GM18498 (cell line): ENCODE measurements at regions not wholly inside any gene's neighbourhood (a gene's known extent, or its start where the extent isn't known, plus 50 kb on each side); places are given as distances from the start of the nearest gene placed in this dataset.
A peak's percentile ranks its signal among the peaks of the same experiment; 100 is the strongest.
"Not testable (repeated sequence)": the region's sequence is repeated elsewhere in the genome, so short reads cannot be mapped to it uniquely, and the experiment has no call there.

Experiments
- ATAC-seq: cut with Tn5 transposase; IDR thresholded peaks from one replicate; pipeline ENCODE4 v1.9.1; 2021; ENCODE audit warnings: mild to moderate bottlenecking, moderate library complexity; ENCODE audit not compliant: unreplicated experiment

GRCh38 chr11:82536706-82537105 lies 197.0 kb downstream of the FAM181B start:
- no peak for ATAC-seq

- no peak for ATAC-seq
Observed at GRCh38 chr11:82533628-82534327, 199.9 kb downstream of the FAM181B start.

GRCh38 chr11:82529936-82530335 lies 203.7 kb downstream of the FAM181B start:
- no peak for ATAC-seq

GRCh38 chr11:82527081-82527584 lies 206.5 kb downstream of the FAM181B start:
- ATAC-seq: no peak

GRCh38 chr11:82523141-82523540 lies 210.5 kb downstream of the FAM181B start:
- ATAC-seq: no peak

GRCh38 chr11:82521427-82521826 lies 212.2 kb downstream of the FAM181B start:
- no peak for ATAC-seq

- ATAC-seq: no peak
Observed at GRCh38 chr11:82507288-82507687, 226.4 kb downstream of the FAM181B start.

GRCh38 chr11:82505379-82505778 lies 228.3 kb downstream of the FAM181B start:
- ATAC-seq: no peak

- not testable (repeated sequence) for ATAC-seq
Observed at GRCh38 chr11:82501174-82501573, 232.5 kb downstream of the FAM181B start.

- ATAC-seq: peak; percentile 83
Observed at GRCh38 chr11:82494988-82495432, 238.7 kb downstream of the FAM181B start.

GRCh38 chr11:82474876-82475275 lies 258.8 kb downstream of the FAM181B start:
- no peak for ATAC-seq

- no peak for ATAC-seq
Observed at GRCh38 chr11:82465481-82465880, 268.2 kb downstream of the FAM181B start.

GRCh38 chr11:82462608-82463242 lies 270.9 kb downstream of the FAM181B start:
- no peak for ATAC-seq

- ATAC-seq: no peak
Observed at GRCh38 chr11:82458761-82459160, 274.9 kb downstream of the FAM181B start.

GRCh38 chr11:82458147-82458546 lies 275.5 kb downstream of the FAM181B start:
- no peak for ATAC-seq

GRCh38 chr11:82450996-82451395 lies 282.7 kb downstream of the FAM181B start:
- no peak for ATAC-seq

GRCh38 chr11:82406611-82407010 lies 327.1 kb downstream of the FAM181B start:
- ATAC-seq: no peak

- ATAC-seq: no peak
Observed at GRCh38 chr11:82405421-82405820, 328.2 kb downstream of the FAM181B start.

- no peak for ATAC-seq
Observed at GRCh38 chr11:82404981-82405380, 328.7 kb downstream of the FAM181B start.

- no peak for ATAC-seq
Observed at GRCh38 chr11:82403640-82404305, 329.9 kb downstream of the FAM181B start.

- ATAC-seq: no peak
Observed at GRCh38 chr11:82398300-82398815, 335.3 kb downstream of the FAM181B start.

- ATAC-seq: not testable (repeated sequence)
Observed at GRCh38 chr11:82396639-82397038, 337.0 kb downstream of the FAM181B start.
